ENCODE measurements at regions not wholly inside any gene's neighbourhood (a gene's known extent, or its start where the extent isn't known, plus 50 kb on each side); places are given as distances from the start of the nearest gene placed in this dataset.

GRCh38 chr12:126425264-126425663 is 1360.0 kb downstream of the AACS start:
- TF ChIP-seq, protein P1, sequence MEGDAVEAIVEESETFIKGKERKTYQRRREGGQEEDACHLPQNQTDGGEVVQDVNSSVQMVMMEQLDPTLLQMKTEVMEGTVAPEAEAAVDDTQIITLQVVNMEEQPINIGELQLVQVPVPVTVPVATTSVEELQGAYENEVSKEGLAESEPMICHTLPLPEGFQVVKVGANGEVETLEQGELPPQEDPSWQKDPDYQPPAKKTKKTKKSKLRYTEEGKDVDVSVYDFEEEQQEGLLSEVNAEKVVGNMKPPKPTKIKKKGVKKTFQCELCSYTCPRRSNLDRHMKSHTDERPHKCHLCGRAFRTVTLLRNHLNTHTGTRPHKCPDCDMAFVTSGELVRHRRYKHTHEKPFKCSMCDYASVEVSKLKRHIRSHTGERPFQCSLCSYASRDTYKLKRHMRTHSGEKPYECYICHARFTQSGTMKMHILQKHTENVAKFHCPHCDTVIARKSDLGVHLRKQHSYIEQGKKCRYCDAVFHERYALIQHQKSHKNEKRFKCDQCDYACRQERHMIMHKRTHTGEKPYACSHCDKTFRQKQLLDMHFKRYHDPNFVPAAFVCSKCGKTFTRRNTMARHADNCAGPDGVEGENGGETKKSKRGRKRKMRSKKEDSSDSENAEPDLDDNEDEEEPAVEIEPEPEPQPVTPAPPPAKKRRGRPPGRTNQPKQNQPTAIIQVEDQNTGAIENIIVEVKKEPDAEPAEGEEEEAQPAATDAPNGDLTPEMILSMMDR (IDR thresholded peaks at IDR 0.05): no peak
- TF ChIP-seq POLR2A (IDR thresholded peaks at IDR 0.05): no peak

Data from stomach (tissue), 4 donors.